Hepatocyte (in vitro differentiated cells): ENCODE measurements at regions not wholly inside any gene's neighbourhood (a gene's known extent, or its start where the extent isn't known, plus 50 kb on each side); places are given as distances from the start of the nearest gene placed in this dataset.

ENCODE experiments used
- DNase-seq: peaks from one replicate; pipeline ENCODE4 v3.0.0-alpha.2; 2016; ENCODE audit warnings: low spot score
- H2AFZ ChIP-seq: fragments of 200-600 bp; sonication (generic); 2 replicates; pipeline ENCODE4 v1.6.0; 2016; ENCODE audit warnings: antibody characterized with exemption, mild to moderate bottlenecking
- H3K27ac ChIP-seq: fragments of 200-600 bp; sonication (generic); 2 replicates; pipeline ENCODE4 v1.5.1; 2016; ENCODE audit warnings: mild to moderate bottlenecking
- H3K27me3 ChIP-seq: fragments of 200-600 bp; sonication (generic); 2 replicates; pipeline ENCODE4 v1.6.1; 2016
- H3K36me3 ChIP-seq: fragments of 200-600 bp; sonication (generic); replicated peaks from 2 replicates; pipeline ENCODE4 v1.5.1; 2016; ENCODE audit warnings: low read depth; ENCODE audit not compliant: insufficient read depth
- H3K4me1 ChIP-seq: fragments of 200-600 bp; sonication (generic); 2 replicates; pipeline ENCODE4 v1.5.1; 2016; ENCODE audit warnings: mild to moderate bottlenecking, moderate library complexity; ENCODE audit not compliant: insufficient read depth
- H3K4me2 ChIP-seq: fragments of 200-600 bp; sonication (generic); 2 replicates; pipeline ENCODE4 v1.6.0; 2016
- H3K4me3 ChIP-seq: fragments of 200-600 bp; sonication (generic); 2 replicates; pipeline ENCODE4 v1.5.1; 2016; ENCODE audit warnings: mild to moderate bottlenecking
- H3K79me2 ChIP-seq: fragments of 200-600 bp; sonication (generic); 2 replicates; pipeline ENCODE4 v1.6.0; 2017; ENCODE audit warnings: mild to moderate bottlenecking
- H3K9me2 ChIP-seq: fragments of 200-600 bp; sonication (generic); replicated peaks from 2 replicates; pipeline ENCODE4 v1.6.0; 2017; ENCODE audit warnings: mild to moderate bottlenecking; ENCODE audit not compliant: insufficient read depth
- H3K9me3 ChIP-seq: fragments of 200-600 bp; sonication (generic); 2 replicates; pipeline ENCODE4 v1.5.1; 2016; ENCODE audit warnings: low read depth, mild to moderate bottlenecking
- H4K20me1 ChIP-seq: fragments of 200-600 bp; sonication (generic); 2 replicates; pipeline ENCODE4 v1.6.0; 2016; ENCODE audit warnings: mild to moderate bottlenecking; ENCODE audit not compliant: insufficient read depth, poor library complexity, severe bottlenecking
- CTCF ChIP-seq: fragments of 200-600 bp; sonication (generic); IDR thresholded peaks from 2 replicates; pipeline ENCODE4 v1.5.1; 2016; ENCODE audit warnings: antibody characterized with exemption, mild to moderate bottlenecking; ENCODE audit not compliant: poor library complexity
- EZH2 ChIP-seq: fragments of 200-600 bp; sonication (generic); IDR thresholded peaks from 2 replicates; pipeline ENCODE4 v1.6.1; 2016; ENCODE audit warnings: antibody characterized with exemption, mild to moderate bottlenecking, borderline replicate concordance
- EZH2phosphoT487 ChIP-seq: fragments of 200-600 bp; sonication (generic); IDR thresholded peaks from one replicate; pipeline ENCODE4 v1.6.1; 2018; ENCODE audit warnings: antibody characterized with exemption, mild to moderate bottlenecking, low read depth, moderate library complexity; ENCODE audit not compliant: unreplicated experiment, severe bottlenecking
- WGBS: methylation state at CpG from one replicate; pipeline ENCODE4 v1.1.6; 2016; ENCODE audit warnings: low lambda C conversion rate; ENCODE audit errors: missing lambda C conversion rate; 5-methylcytosine and 5-hydroxymethylcytosine counted together

GRCh38 chr1:208934933-208935332 lies 648.6 kb upstream of the CAMK1G start:
- peaks cover 8% of the 10 kb centered on the region for H3K4me1 ChIP-seq
- H3K79me2 ChIP-seq: no peaks in the 10 kb centered on the region
- no peaks in the 10 kb centered on the region for H3K27me3 ChIP-seq
- no peaks in the 10 kb centered on the region for H3K36me3 ChIP-seq
- H4K20me1 ChIP-seq: no peaks in the 10 kb centered on the region
- no peaks in the 10 kb centered on the region for H3K9me3 ChIP-seq
- H2AFZ ChIP-seq: no peak overlapping the region
- DNase-seq: no peak
- no peak overlapping the region for H3K4me2 ChIP-seq
- 87% methylated on average over 6 of the region's 6 CpGs for WGBS
- no peak for TF ChIP-seq CTCF
- H3K4me3 ChIP-seq: no peak overlapping the region
- H3K27ac ChIP-seq: no peak overlapping the region
- no peaks in the 10 kb centered on the region for H3K9me2 ChIP-seq

- H3K27me3 ChIP-seq: no peaks in the 10 kb centered on the region
- no peak overlapping the region for H2AFZ ChIP-seq
- no peaks in the 10 kb centered on the region for H3K79me2 ChIP-seq
- TF ChIP-seq EZH2 (no peak), EZH2phosphoT487 (no peak), CTCF (no peak)
- no peak overlapping the region for H3K4me2 ChIP-seq
- 69% methylated on average over 3 of the region's 3 CpGs for WGBS
- peaks cover 10% of the 10 kb centered on the region for H3K4me1 ChIP-seq
- DNase-seq: no peak
- H3K4me3 ChIP-seq: no peak overlapping the region
- H3K27ac ChIP-seq: no peak overlapping the region
- no peaks in the 10 kb centered on the region for H3K9me2 ChIP-seq
- no peaks in the 10 kb centered on the region for H3K9me3 ChIP-seq
- H4K20me1 ChIP-seq: no peaks in the 10 kb centered on the region
- H3K36me3 ChIP-seq: no peaks in the 10 kb centered on the region
Observed at GRCh38 chr1:208935517-208936187, 647.9 kb upstream of the CAMK1G start.

- H3K27me3 ChIP-seq: no peaks in the 10 kb centered on the region
- WGBS: 32% methylated on average over 1 of the region's 1 CpG
Observed at GRCh38 chr1:208939537-208940085, 643.9 kb upstream of the CAMK1G start.

More at GRCh38 chr1:208939537-208940085, 643.9 kb upstream of the CAMK1G start:
- TF ChIP-seq CTCF (no peak), EZH2 (no peak), EZH2phosphoT487 (no peak)
- H3K4me1 ChIP-seq: peaks cover 10% of the 10 kb centered on the region
- no peaks in the 10 kb centered on the region for H4K20me1 ChIP-seq
- H2AFZ ChIP-seq: no peak overlapping the region
- no peak for DNase-seq
- no peaks in the 10 kb centered on the region for H3K36me3 ChIP-seq
- H3K4me2 ChIP-seq: no peak overlapping the region
- no peak overlapping the region for H3K27ac ChIP-seq
- H3K9me2 ChIP-seq: no peaks in the 10 kb centered on the region
- H3K79me2 ChIP-seq: no peaks in the 10 kb centered on the region
- H3K4me3 ChIP-seq: no peak overlapping the region
- H3K9me3 ChIP-seq: no peaks in the 10 kb centered on the region
